Endothelial cell of umbilical vein (primary cell): ENCODE measurements at regions not wholly inside any gene's neighbourhood (a gene's known extent, or its start where the extent isn't known, plus 50 kb on each side); places are given as distances from the start of the nearest gene placed in this dataset.

Experiments used
- BruUV-seq: library from RNA; stranded (reverse); fragments of 400-500 nt; replicated peaks from 2 replicates; lab custom pipeline; 2021; lab: Mats Ljungman, UMichigan
- CTCF ChIA-PET: fragments of 300-600, 350-600 bp; sonication (Branson Sonifier 250); formaldehyde crosslinking; loops from one replicate; lab custom pipeline; 2021; ENCODE audit warnings: antibody characterized with exemption, inconsistent platforms; lab: Charles Lee
- POLR2A ChIA-PET: fragments of 300-600, 350-600 bp; sonication (Branson Sonifier 250); formaldehyde crosslinking; loops from one replicate; lab custom pipeline; 2021; ENCODE audit warnings: antibody characterized with exemption, inconsistent platforms; lab: Charles Lee
- DNase-seq: peaks from one replicate; pipeline ENCODE4 v3.0.0-alpha.2; 2011; ENCODE audit warnings: low read depth, low spot score
- FAIRE-seq: peaks from 2 replicates; lab custom pipeline; 2011; peaks lifted over from hg19 to GRCh38; lab: Jason Lieb, UNC
- H2AFZ ChIP-seq: 2 replicates; pipeline ENCODE4 v1.6.0; 2012; ENCODE audit warnings: low read depth, low read length, control low read depth, inconsistent platforms
- H3K27ac ChIP-seq: 2 replicates; pipeline ENCODE4 v1.5.1; 2011; ENCODE audit warnings: low read depth, mild to moderate bottlenecking, control low read depth, low read length, moderate library complexity; ENCODE audit not compliant: insufficient read depth
- H3K27me3 ChIP-seq, 2 experiments: 2 replicates each; pipeline versions ENCODE4 v1.6.0 to v1.6.1; 2011; ENCODE audit warnings: low read length in 2 of 2, mixed read lengths in 1 of 2; ENCODE audit not compliant: control insufficient read depth in 2 of 2, insufficient read depth in 2 of 2
- H3K36me3 ChIP-seq, 2 experiments: 2 replicates in 1 of 2; 3 replicates in 1 of 2; pipeline ENCODE4 v1.5.1; 2011; ENCODE audit warnings: low read length in 2 of 2, mild to moderate bottlenecking in 1 of 2, moderate library complexity in 1 of 2; ENCODE audit not compliant: control insufficient read depth in 2 of 2, insufficient read depth in 2 of 2; ENCODE audit errors: extremely low read depth in 1 of 2
- H3K4me1 ChIP-seq: 3 replicates; pipeline ENCODE4 v1.5.1; 2011; ENCODE audit warnings: mild to moderate bottlenecking, low read length; ENCODE audit not compliant: control insufficient read depth, insufficient read depth; ENCODE audit errors: extremely low read depth
- H3K4me2 ChIP-seq: 2 replicates; pipeline ENCODE4 v1.6.1; 2011; ENCODE audit warnings: low read length, control low read depth, mixed read lengths; ENCODE audit not compliant: insufficient read depth
- H3K4me3 ChIP-seq, 3 experiments: fragments of 200-600 bp in 1 of 3; sonication (generic), shearing (Covaris generic) in 1 of 3; replicated peaks in 1 of 3; 2 replicates each; pipeline ENCODE4 v1.5.1; 2011 to 2016; ENCODE audit warnings: control low read depth in 3 of 3, low read length in 3 of 3, mild to moderate bottlenecking in 2 of 3, inconsistent platforms in 1 of 3, low read depth in 1 of 3, moderate library complexity in 1 of 3; ENCODE audit not compliant: insufficient read depth in 1 of 3
- H3K79me2 ChIP-seq: 2 replicates; pipeline ENCODE4 v1.6.0; 2012; ENCODE audit warnings: low read length, inconsistent platforms; ENCODE audit not compliant: control insufficient read depth, insufficient read depth
- H3K9ac ChIP-seq: replicated peaks from 2 replicates; pipeline ENCODE3; 2011; ENCODE audit warnings: low read length, control low read depth; ENCODE audit not compliant: insufficient read depth; ENCODE audit errors: extremely low read depth
- H3K9me1 ChIP-seq: replicated peaks from 3 replicates; pipeline ENCODE4 v1.6.0; 2011; ENCODE audit warnings: mild to moderate bottlenecking, low read length; ENCODE audit not compliant: control insufficient read depth, insufficient read depth; ENCODE audit errors: extremely low read depth
- H3K9me3 ChIP-seq: replicated peaks from 2 replicates; pipeline ENCODE4 v1.5.1; 2012; ENCODE audit warnings: low read length, inconsistent platforms; ENCODE audit not compliant: control insufficient read depth, insufficient read depth
- H4K20me1 ChIP-seq: replicated peaks from 2 replicates; pipeline ENCODE3; 2011; ENCODE audit warnings: mild to moderate bottlenecking, low read length; ENCODE audit not compliant: control insufficient read depth, insufficient read depth; ENCODE audit errors: extremely low read depth
- EZH2 ChIP-seq: IDR thresholded peaks from 2 replicates; pipeline ENCODE4 v1.6.1; 2012; ENCODE audit warnings: borderline replicate concordance, low read depth, mild to moderate bottlenecking, moderate library complexity, low read length, inconsistent platforms; ENCODE audit not compliant: severe bottlenecking
- FOS ChIP-seq: IDR thresholded peaks from 2 replicates; pipeline ENCODE4 v1.6.1; 2011; ENCODE audit warnings: mild to moderate bottlenecking, low read length, moderate library complexity, borderline replicate concordance; ENCODE audit not compliant: insufficient read depth
- GATA2 ChIP-seq: IDR thresholded peaks from 2 replicates; pipeline ENCODE4 v1.7.0; 2011; ENCODE audit warnings: low read depth, mild to moderate bottlenecking, moderate library complexity, mixed read lengths, low read length; ENCODE audit not compliant: insufficient read length, insufficient read depth
- JUN ChIP-seq: IDR thresholded peaks from 2 replicates; pipeline ENCODE4 v1.6.1; 2011; ENCODE audit warnings: borderline replicate concordance, low read depth; ENCODE audit not compliant: insufficient read length, insufficient read depth
- MYC ChIP-seq: IDR thresholded peaks from one replicate; pipeline ENCODE4 v1.6.1; 2011; ENCODE audit warnings: mild to moderate bottlenecking, low read depth, low read length
- POLR2A ChIP-seq: IDR thresholded peaks from 2 replicates; pipeline ENCODE4 v1.6.1; 2012; ENCODE audit warnings: low read depth, mild to moderate bottlenecking, control low read depth, low read length
- POLR2AphosphoS5 ChIP-seq: IDR thresholded peaks from 2 replicates; pipeline ENCODE4 v1.6.1; 2012; ENCODE audit warnings: low read depth, mild to moderate bottlenecking, control low read depth, low read length, moderate library complexity; ENCODE audit not compliant: insufficient read depth
- dilution Hi-C: fragments of 300-500 bp; cut with MboI; formaldehyde crosslinking; loops from one replicate; pipeline ENCODE4 v1.15.0; 2019; ENCODE audit warnings: low sequenced_read_pairs; ENCODE audit not compliant: extremely low pct_ligation_motif_present
- intact Hi-C: fragments of 100-400 bp; cut with micrococcal nuclease; formaldehyde crosslinking; loops from one replicate; pipeline ENCODE4 v1.10.0; 2022
- TF ChIP-seq, protein P1 (sequence below), 2 donors: IDR thresholded peaks; 1 replicate in 1 of 2; 2 replicates in 1 of 2; pipeline ENCODE4 v1.5.1; 2011; ENCODE audit warnings: low read length in 2 of 2, mild to moderate bottlenecking in 2 of 2, moderate library complexity in 2 of 2, control low read depth in 1 of 2, inconsistent platforms in 1 of 2, low read depth in 1 of 2; ENCODE audit not compliant: insufficient read depth in 1 of 2; ENCODE audit errors: extremely low read depth in 1 of 2
- TF ChIP-seq, protein P2 (sequence below): IDR thresholded peaks from 2 replicates; pipeline ENCODE4 v1.6.1; 2011; ENCODE audit not compliant: insufficient read depth, insufficient read length

DNA sequence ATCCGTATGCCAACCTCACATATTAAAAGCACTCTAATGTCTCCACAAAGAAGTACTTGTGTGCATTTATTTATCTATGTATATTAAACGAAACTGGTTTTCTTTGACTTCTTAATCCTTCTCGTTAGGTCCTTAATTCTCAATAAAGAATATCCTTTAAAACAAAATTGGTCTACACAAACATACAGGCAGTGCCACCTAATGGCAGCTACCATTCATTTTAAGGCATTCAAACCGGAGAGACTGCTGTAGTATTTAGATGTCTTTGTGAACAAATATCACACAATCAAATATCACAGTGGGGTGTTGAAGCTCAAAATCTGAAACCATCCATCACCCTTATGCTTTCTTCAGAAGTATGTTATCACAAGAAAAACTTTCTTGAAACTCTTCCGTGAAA is 96.6 kb upstream of the IRAK1BP1 start:
- Histone ChIP-seq H3K4me1 (no peaks in the 10 kb centered on the region), H3K79me2 (no peaks in the 10 kb centered on the region), H3K27me3 (peaks cover 0 to 9% of the 10 kb centered on the region in 2 experiments), H2AFZ (no peak overlapping the region), H3K9me1 (peaks cover 4% of the 10 kb centered on the region), H3K27ac (no peak overlapping the region), H3K9me3 (no peaks in the 10 kb centered on the region), H3K9ac (no peak overlapping the region), H4K20me1 (no peaks in the 10 kb centered on the region), H3K4me3 (no peak overlapping the region), H3K36me3 (no peaks in the 10 kb centered on the region), H3K4me2 (no peak overlapping the region)
- DNase-seq (no peak), FAIRE-seq (no peak)
- BruUV-seq, result no TSS peak
- POLR2A ChIA-PET, result no interaction called here
- intact Hi-C loops (no loop called here), dilution Hi-C loops (no loop called here)
- TF ChIP-seq POLR2A, result no peak
- no peak for TF ChIP-seq FOS
- TF ChIP-seq POLR2AphosphoS5, result no peak
- TF ChIP-seq MYC, result no peak
- TF ChIP-seq, protein P1, sequence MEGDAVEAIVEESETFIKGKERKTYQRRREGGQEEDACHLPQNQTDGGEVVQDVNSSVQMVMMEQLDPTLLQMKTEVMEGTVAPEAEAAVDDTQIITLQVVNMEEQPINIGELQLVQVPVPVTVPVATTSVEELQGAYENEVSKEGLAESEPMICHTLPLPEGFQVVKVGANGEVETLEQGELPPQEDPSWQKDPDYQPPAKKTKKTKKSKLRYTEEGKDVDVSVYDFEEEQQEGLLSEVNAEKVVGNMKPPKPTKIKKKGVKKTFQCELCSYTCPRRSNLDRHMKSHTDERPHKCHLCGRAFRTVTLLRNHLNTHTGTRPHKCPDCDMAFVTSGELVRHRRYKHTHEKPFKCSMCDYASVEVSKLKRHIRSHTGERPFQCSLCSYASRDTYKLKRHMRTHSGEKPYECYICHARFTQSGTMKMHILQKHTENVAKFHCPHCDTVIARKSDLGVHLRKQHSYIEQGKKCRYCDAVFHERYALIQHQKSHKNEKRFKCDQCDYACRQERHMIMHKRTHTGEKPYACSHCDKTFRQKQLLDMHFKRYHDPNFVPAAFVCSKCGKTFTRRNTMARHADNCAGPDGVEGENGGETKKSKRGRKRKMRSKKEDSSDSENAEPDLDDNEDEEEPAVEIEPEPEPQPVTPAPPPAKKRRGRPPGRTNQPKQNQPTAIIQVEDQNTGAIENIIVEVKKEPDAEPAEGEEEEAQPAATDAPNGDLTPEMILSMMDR (IDR thresholded peaks at IDR 0.05; ENCODE audit: extremely low read depth in 1 of 2, insufficient read depth in 1 of 2, low read depth in 1 of 2, low read length in 2 of 2), result no peak
- TF ChIP-seq JUN, result no peak
- no peak for TF ChIP-seq EZH2
- TF ChIP-seq, protein P2, sequence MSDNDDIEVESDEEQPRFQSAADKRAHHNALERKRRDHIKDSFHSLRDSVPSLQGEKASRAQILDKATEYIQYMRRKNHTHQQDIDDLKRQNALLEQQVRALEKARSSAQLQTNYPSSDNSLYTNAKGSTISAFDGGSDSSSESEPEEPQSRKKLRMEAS, result no peak
- no peak for TF ChIP-seq GATA2
- CTCF ChIA-PET, result interaction anchor here (1.0 kb wide), 1 partner anchor 21 kb away, joined by 3 read pairs; no protein-coding TSS in a partner anchor
